Upper lobe of right lung (tissue), 1 donor: ENCODE measurements at regions not wholly inside any gene's neighbourhood (a gene's known extent, or its start where the extent isn't known, plus 50 kb on each side); places are given as distances from the start of the nearest gene placed in this dataset.

Experiments
- ATAC-seq: fragments of 200-7000 bp; cut with Tn5 transposase; one replicate; pipeline ENCODE4 v1.9.1; 2020; ENCODE audit warnings: mild to moderate bottlenecking, moderate library complexity
- DNase-seq: peaks from one replicate; pipeline ENCODE4 v3.0.0-alpha.2; 2020
- H3K27ac ChIP-seq: fragments of 200-600 bp; one replicate; pipeline ENCODE4 v1.8.0; 2022
- H3K27me3 ChIP-seq: fragments of 200-600 bp; one replicate; pipeline ENCODE4 v1.8.0; 2022; ENCODE audit warnings: mild to moderate bottlenecking
- H3K36me3 ChIP-seq: fragments of 200-600 bp; one replicate; pipeline ENCODE4 v1.8.0; 2022
- H3K4me1 ChIP-seq: fragments of 200-600 bp; one replicate; pipeline ENCODE4 v1.8.0; 2022
- H3K4me3 ChIP-seq: fragments of 200-600 bp; one replicate; pipeline ENCODE4 v1.8.0; 2022; ENCODE audit warnings: mild to moderate bottlenecking
- H3K9me3 ChIP-seq: fragments of 200-600 bp; one replicate; pipeline ENCODE4 v1.8.0; 2022
- intact Hi-C: fragments of 100-400 bp; cut with DNase I; formaldehyde crosslinking; loops from one replicate; pipeline ENCODE4 v1.11.0; 2022
- TF ChIP-seq, protein P1 (sequence below): fragments of 200-600 bp; IDR thresholded peaks from one replicate; pipeline ENCODE4 v1.8.0; 2022; ENCODE audit warnings: antibody characterized with exemption
- donor health status: DM: no; HTN: yes; CAD: no; lungs with severe emphysema.

DNA sequence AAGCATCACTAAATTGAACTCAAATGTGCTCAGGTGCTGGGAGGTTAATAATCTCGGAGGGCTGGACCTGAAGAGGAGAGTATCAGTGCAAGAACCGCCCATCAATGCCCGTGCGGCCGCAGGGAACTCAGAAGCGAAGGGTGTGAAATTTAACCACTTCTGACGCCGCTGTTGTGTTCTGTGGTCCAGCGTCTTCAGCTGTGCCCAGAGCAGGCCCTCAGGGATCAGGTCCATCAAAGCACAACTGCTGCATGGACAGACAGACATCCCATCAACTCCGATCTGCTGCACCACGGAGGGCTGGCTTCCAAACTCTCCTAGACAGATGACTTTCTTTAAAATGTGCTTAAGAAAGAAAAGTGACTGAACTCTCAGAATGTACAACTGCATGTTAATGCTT, 144.9 kb upstream of the TCERG1L start:
- intact Hi-C loops = no loop called here
- ATAC-seq = no peak
- Histone ChIP-seq H3K9me3 (no peaks in the 10 kb centered on the region), H3K4me1 (peaks cover 6% of the 10 kb centered on the region), H3K4me3 (no peak overlapping the region), H3K36me3 (no peaks in the 10 kb centered on the region), H3K27ac (no peak overlapping the region), H3K27me3 (peaks cover 38% of the 10 kb centered on the region)
- TF ChIP-seq, protein P1, sequence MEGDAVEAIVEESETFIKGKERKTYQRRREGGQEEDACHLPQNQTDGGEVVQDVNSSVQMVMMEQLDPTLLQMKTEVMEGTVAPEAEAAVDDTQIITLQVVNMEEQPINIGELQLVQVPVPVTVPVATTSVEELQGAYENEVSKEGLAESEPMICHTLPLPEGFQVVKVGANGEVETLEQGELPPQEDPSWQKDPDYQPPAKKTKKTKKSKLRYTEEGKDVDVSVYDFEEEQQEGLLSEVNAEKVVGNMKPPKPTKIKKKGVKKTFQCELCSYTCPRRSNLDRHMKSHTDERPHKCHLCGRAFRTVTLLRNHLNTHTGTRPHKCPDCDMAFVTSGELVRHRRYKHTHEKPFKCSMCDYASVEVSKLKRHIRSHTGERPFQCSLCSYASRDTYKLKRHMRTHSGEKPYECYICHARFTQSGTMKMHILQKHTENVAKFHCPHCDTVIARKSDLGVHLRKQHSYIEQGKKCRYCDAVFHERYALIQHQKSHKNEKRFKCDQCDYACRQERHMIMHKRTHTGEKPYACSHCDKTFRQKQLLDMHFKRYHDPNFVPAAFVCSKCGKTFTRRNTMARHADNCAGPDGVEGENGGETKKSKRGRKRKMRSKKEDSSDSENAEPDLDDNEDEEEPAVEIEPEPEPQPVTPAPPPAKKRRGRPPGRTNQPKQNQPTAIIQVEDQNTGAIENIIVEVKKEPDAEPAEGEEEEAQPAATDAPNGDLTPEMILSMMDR = no peak
- no peak for DNase-seq

DNA sequence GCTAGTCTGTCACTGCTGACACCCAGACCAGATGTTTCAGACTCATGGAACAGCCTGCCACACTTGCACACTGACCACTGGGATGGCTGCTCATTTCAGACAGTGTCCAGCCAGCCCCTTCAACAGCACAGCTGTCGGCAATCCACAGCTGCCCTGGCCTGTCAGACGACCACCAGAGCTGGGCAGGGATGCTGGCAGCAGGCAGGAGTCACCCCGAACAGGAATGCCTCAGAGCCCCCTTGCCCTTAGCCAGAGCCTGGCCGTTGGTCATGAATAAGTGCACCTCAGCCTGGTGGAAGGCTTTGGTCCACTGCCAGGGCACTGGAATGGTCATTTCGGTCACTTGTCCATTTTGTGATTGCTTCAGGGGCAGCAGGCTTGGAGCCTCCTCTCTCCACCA, 149.6 kb upstream of the TCERG1L start:
- H3K27me3 ChIP-seq = peaks cover 16% of the 10 kb centered on the region
- H3K4me1 ChIP-seq = no peaks in the 10 kb centered on the region
- peak; percentile 36 for DNase-seq

DNA sequence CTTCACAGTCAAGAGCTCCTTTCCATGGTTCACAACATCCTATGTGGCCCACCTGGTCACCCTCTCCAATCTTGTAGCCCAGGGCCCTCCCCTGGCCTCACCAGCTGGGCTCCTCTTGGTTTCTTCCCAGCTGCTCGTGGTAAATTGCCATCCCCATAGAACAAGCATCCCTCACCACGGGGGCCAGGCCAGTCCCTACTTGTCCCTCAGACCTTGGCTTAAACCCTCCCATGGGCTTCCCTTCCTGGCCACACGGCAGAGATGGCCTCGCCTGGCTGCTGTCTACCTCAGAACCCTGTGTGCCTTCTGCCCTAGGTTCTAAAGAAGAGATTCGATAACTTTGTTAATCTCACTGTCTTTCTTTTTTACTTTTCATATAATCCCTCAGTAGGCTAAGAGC, 153.3 kb upstream of the TCERG1L start:
- intact Hi-C loops = no loop called here
- no peak for DNase-seq
- Histone ChIP-seq H3K27me3 (peaks cover 12% of the 10 kb centered on the region), H3K27ac (no peak overlapping the region), H3K9me3 (no peaks in the 10 kb centered on the region), H3K4me3 (no peak overlapping the region), H3K4me1 (no peaks in the 10 kb centered on the region), H3K36me3 (no peaks in the 10 kb centered on the region)
- ATAC-seq = no peak
- TF ChIP-seq, protein P1 = no peak

More for the DNA sequence above, 149.6 kb upstream of the TCERG1L start:
- ATAC-seq = no peak
- TF ChIP-seq, protein P1 = no peak
- Histone ChIP-seq H3K9me3 (no peaks in the 10 kb centered on the region), H3K27ac (no peak overlapping the region), H3K4me3 (no peak overlapping the region), H3K36me3 (no peaks in the 10 kb centered on the region)
- intact Hi-C loops = no loop called here

DNA sequence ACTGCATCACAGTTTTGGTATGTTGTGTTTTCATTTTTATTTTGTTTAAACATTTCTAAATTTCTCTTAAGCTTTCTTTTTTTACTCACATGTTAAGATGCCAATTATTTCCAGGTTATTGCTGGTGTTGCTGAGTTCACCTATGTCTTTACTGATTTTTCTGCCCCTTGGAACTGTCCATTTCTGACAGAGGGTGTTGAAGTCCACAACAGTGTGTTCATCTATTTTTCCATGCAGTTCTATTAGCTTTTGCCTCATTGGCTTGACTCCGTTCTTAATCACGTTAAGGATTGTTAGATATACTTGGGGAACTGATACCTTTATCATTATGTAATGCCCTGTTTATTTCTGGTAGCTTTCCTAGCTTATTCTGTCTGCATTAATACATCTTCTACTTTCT, 158.0 kb upstream of the TCERG1L start:
- H3K9me3 ChIP-seq = no peaks in the 10 kb centered on the region
- intact Hi-C loops = no loop called here
- H3K4me3 ChIP-seq = no peak overlapping the region
- no peak overlapping the region for H3K27ac ChIP-seq
- ATAC-seq = no peak
- TF ChIP-seq, protein P1 = no peak
- peaks cover 17% of the 10 kb centered on the region for H3K27me3 ChIP-seq
- no peaks in the 10 kb centered on the region for H3K36me3 ChIP-seq
- no peaks in the 10 kb centered on the region for H3K4me1 ChIP-seq
- DNase-seq = no peak

DNA sequence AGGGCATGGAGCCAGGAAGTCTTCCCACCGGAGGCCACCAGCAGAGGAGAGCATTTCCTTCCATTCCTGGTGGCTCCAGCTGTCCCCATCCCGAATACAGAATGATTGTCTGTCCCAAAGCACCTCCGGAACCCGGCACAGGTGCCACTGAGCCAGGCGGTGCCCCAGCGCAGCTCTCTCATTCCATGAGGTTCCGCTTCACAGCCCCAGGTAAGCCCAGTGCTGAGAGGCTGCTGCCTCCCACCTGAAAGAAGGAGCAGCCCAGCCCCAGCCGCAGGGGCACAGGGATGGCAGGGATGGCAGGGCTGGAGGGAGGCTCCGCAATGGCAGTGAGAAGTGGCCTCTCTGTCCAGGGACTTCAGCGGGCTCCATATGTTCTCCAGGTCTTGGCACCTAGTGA, 162.1 kb upstream of the TCERG1L start:
- no peak overlapping the region for H3K27ac ChIP-seq
- ATAC-seq (no peak), DNase-seq (no peak)
- H3K36me3 ChIP-seq = no peaks in the 10 kb centered on the region
- H3K4me3 ChIP-seq = no peak overlapping the region
- no peaks in the 10 kb centered on the region for H3K4me1 ChIP-seq
- intact Hi-C loops = no loop called here
- peaks cover 17% of the 10 kb centered on the region for H3K27me3 ChIP-seq
- no peaks in the 10 kb centered on the region for H3K9me3 ChIP-seq
- TF ChIP-seq, protein P1 = no peak

DNA sequence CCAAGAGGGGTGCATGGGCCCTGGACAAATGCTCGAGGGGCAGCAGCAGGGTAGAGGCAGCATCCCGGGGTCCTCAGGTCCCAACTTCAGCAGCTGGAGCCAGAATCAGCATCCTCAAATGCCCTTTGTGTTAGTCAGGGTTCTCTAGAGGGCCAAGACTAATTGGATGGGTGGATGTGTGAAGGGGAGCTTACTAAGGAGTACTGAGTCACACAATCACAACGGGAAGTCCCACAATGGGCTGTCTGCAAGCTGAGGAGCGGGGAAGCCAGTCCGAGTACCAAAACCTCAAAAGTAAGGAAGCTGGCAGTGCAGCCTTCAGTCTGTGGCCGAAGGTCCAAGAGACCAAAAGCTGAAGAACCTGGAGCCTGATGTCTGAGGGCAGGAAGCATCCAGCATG, 162.9 kb upstream of the TCERG1L start:
- intact Hi-C loops = no loop called here

More for the DNA sequence above, 162.9 kb upstream of the TCERG1L start:
- DNase-seq (no peak), ATAC-seq (no peak)
- no peak overlapping the region for H3K27ac ChIP-seq
- TF ChIP-seq, protein P1 = no peak
- peaks cover 17% of the 10 kb centered on the region for H3K27me3 ChIP-seq
- no peaks in the 10 kb centered on the region for H3K36me3 ChIP-seq
- no peaks in the 10 kb centered on the region for H3K4me1 ChIP-seq
- no peaks in the 10 kb centered on the region for H3K9me3 ChIP-seq
- H3K4me3 ChIP-seq = no peak overlapping the region
